Activated naive CD8-positive, alpha-beta T cell treated with anti-CD3 and anti-CD28 coated beads, Interleukin-2, amount 50 U/mL, for 16 hours (primary cell): ENCODE measurements at regions not wholly inside any gene's neighbourhood (a gene's known extent, or its start where the extent isn't known, plus 50 kb on each side); places are given as distances from the start of the nearest gene placed in this dataset.
"Not testable (repeated sequence)": the region's sequence is repeated elsewhere in the genome, so short reads cannot be mapped to it uniquely, and the experiment has no call there.

Source experiments
- DNase-seq: peaks from one replicate; pipeline ENCODE4 v3.0.0-alpha.2; 2020; ENCODE audit warnings: low read depth, low spot score

GRCh38 chr11:38160433-38160832 is 1562.4 kb upstream of the RAG2 start:
- no peak for DNase-seq

- no peak for DNase-seq
Measured at GRCh38 chr11:38159038-38159437, 1561.0 kb upstream of the RAG2 start.

- no peak for DNase-seq
Measured at GRCh38 chr11:38156495-38157146, 1558.6 kb upstream of the RAG2 start.

- no peak for DNase-seq
Measured at GRCh38 chr11:38155856-38156255, 1557.8 kb upstream of the RAG2 start.

- DNase-seq: no peak
Measured at GRCh38 chr11:38153985-38154384, 1555.9 kb upstream of the RAG2 start.

- DNase-seq: no peak
Measured at GRCh38 chr11:38143852-38144251, 1545.8 kb upstream of the RAG2 start.

- DNase-seq: no peak
Measured at GRCh38 chr11:38138972-38139371, 1540.9 kb upstream of the RAG2 start.

- no peak for DNase-seq
Measured at GRCh38 chr11:38136887-38137286, 1538.9 kb upstream of the RAG2 start.

GRCh38 chr11:38131535-38131934 is 1533.5 kb upstream of the RAG2 start:
- no peak for DNase-seq

- DNase-seq: no peak
Measured at GRCh38 chr11:38130976-38131375, 1532.9 kb upstream of the RAG2 start.

- DNase-seq: no peak
Measured at GRCh38 chr11:38130514-38130913, 1532.5 kb upstream of the RAG2 start.

GRCh38 chr11:38123673-38124072 is 1525.6 kb upstream of the RAG2 start:
- no peak for DNase-seq

- DNase-seq: not testable (repeated sequence)
Measured at GRCh38 chr11:38116616-38117015, 1518.6 kb upstream of the RAG2 start.

- DNase-seq: not testable (repeated sequence)
Measured at GRCh38 chr11:38115381-38115780, 1517.3 kb upstream of the RAG2 start.

- no peak for DNase-seq
Measured at GRCh38 chr11:38100836-38101462, 1502.9 kb upstream of the RAG2 start.

- no peak for DNase-seq
Measured at GRCh38 chr11:38095268-38095667, 1497.2 kb upstream of the RAG2 start.

- no peak for DNase-seq
Measured at GRCh38 chr11:38089726-38090125, 1491.7 kb upstream of the RAG2 start.

GRCh38 chr11:38060920-38061319 is 1462.9 kb upstream of the RAG2 start:
- no peak for DNase-seq

- DNase-seq: no peak
Measured at GRCh38 chr11:38060136-38060535, 1462.1 kb upstream of the RAG2 start.

GRCh38 chr11:38046571-38047135 is 1448.6 kb upstream of the RAG2 start:
- DNase-seq: no peak

GRCh38 chr11:38043060-38043459 is 1445.0 kb upstream of the RAG2 start:
- DNase-seq: no peak

- no peak for DNase-seq
Measured at GRCh38 chr11:38038777-38039176, 1440.7 kb upstream of the RAG2 start.

GRCh38 chr11:38019072-38019775 is 1421.2 kb upstream of the RAG2 start:
- no peak for DNase-seq
